SKM-1 treated with dmso at 0.1 percent for 144 hours (cell line): ENCODE measurements at regions not wholly inside any gene's neighbourhood (a gene's known extent, or its start where the extent isn't known, plus 50 kb on each side); places are given as distances from the start of the nearest gene placed in this dataset.

Source experiments
- DNase-seq: peaks from one replicate; lab custom pipeline; 2025; ENCODE audit not compliant: unreplicated experiment; lab: John Stamatoyannopoulos, UW

DNA sequence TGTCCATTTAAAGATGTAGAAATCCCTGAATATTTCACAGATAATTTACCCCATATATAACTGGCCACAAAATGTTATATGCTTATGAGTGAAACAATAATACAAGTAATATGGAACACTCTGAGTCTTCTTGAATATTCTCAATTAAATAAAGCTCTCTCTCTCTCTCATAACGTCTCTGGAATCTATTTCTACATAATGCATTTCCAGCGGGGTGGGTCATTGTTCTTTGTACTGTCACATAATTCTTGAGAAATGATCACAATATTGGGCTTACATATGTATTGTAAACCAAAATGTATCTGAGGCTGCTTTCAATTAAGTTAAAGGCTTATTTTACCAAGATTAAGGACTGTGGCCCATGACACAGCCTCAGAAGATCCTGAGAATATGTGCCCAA lies 596.3 kb downstream of the FAT4 start:
- no peak for DNase-seq

DNA sequence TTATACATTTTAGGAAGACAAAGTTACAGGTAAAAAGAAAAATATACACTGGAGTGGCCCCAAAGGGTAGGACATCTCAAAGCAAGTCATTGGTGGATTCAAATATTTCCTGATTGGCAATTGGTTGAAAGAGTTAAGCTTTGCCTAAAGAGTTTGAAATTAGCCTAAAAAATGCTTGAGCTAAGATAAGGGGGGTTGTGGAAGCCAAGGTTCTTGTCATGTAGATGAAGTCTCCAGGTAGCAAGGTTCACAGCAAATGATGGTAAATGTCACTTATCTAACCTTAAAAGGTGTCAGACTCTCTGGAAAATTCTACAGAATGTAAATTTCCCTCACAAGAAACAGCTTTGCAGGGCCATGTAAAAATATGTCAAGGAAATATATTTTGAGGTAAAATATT lies 596.7 kb downstream of the FAT4 start:
- no peak for DNase-seq

DNA sequence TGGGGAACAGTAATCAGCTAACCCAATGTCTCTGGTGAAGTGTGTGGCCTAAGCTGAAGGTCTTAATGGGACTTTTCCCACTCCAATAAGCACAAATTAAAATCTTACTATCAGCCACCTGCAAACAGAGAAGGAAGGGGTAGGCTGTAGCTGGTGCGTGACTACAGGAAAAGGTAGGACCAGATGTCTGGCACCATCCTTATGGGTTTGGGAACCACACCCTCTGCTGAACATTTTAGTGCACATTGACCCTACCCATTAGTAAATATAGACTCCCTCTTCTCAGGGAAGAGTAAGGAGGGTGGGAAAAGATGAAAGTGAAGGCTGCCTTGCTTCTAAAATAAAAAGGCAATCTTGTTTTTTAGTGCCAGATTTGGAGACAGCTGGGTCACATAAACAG lies 602.8 kb downstream of the FAT4 start:
- no peak for DNase-seq

DNA sequence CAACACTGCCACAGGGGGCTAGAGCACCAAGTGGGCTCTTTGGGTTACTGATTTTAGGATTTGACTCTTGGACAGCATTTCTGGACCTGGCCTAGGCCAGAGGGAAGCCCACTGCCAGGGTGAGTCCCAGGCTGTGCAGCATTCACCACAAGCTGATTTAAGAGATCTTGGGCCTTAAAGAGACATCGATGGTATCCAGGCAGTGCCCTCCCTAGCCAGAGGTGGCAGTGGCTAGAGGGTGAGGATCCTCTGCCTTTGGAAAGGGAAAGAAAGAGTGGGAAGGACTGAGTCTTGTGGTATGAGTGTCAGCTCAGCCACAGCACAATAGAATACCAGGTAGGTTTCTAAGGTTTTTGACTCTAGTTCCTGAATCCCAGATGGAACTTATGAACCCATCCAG lies 613.9 kb downstream of the FAT4 start:
- no peak for DNase-seq

DNA sequence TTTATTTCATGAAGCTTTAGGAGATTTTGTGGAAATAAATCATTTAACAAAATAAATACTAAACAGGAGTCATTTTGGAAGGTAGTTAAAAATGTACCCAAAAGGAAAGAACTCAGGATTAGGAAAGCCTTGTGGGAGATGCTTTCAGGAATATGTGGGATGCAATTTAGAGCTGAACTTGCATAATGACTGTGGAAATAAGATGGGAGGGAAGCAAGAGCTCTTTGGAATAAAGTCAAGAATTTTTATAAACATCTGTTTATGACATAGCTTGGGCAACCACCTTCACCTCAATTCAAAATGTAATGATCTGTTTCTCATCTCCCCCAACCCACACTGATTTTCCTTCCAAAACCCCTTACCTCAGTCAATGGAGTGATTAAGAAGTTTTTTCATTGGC lies 623.8 kb downstream of the FAT4 start:
- no peak for DNase-seq

DNA sequence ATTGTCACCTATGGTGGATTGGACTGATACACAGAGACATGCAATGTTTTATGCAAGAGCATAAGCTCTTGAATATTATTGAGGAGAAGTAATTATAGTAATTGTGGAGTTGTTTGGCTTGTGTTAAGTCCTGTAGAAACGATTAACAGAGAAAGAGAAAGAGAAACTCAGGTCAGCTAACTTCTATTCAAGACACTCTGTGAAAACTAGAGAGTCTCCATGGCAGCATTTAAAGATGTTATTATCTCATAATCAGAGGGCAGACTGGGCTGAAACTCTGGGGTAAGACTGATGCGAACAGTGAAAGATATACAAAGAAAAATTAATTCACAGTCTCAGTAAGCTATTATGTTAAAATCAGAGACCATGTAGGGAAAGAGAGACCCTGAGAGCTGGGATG lies 625.7 kb downstream of the FAT4 start:
- no peak for DNase-seq

DNA sequence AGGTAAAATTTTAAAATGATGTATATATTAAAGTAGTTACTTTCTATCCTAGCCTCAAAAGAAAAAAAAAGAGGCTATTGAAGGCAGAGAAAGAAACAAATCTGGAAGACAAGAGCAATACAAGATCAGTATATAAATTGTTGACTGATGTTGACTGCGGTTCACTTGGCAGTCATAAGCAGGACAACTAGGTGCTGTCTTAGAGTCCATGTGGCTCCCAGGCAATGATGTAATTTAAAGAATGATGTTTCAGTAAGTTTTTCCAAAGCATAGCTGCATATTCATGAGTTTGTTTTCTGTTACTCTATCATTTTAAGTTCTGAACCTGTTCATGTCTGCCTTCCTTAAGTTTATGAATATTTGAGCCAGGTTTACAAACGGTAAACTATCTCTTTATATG lies 630.2 kb downstream of the FAT4 start:
- no peak for DNase-seq

DNA sequence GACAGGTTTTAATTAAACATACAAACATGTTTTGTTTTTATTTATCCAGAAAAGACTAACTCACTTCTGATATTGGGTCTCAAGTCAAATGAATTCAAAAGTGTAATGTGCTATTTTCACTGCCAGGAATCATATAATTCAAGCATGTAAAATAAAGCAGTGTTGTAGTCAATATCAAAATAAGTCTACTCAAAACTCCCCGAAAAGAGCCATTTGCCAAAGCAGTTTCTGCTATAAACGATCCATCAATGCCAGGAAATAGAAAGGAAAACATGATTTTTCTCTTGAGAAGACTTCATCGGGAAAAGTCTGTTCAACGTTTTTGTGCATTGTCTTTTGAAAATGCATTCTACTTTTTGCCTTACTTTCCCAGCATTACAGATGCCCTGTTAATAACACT lies 633.3 kb downstream of the FAT4 start:
- no peak for DNase-seq

DNA sequence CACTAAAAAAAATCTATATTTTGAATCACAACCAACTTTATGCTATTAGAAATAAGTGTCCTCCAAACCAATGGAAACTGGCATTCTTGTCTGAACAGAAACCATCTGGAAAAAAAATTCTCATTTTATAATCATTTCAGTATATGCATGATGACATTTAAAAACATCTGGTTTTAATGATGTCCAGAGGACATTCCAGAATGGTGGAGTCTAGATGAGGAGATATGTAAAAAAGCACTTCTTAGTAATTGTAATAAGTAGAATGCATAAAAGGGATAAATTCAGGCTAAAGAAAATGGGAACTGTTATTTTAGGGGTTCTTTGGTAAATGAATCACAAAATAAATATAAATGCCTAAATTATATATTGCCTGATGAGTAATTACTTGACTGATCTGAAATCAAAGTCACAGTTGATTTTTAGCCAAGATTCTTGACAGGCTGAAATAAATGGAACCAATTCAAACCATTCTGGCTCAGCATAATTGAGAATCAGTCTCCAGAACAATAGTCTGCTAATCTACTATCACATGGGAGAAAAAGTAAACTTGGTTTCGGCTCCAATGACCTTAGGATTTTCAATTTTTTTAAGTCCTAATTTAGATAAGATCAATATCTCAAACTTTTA lies 636.6 kb downstream of the FAT4 start:
- no peak for DNase-seq

DNA sequence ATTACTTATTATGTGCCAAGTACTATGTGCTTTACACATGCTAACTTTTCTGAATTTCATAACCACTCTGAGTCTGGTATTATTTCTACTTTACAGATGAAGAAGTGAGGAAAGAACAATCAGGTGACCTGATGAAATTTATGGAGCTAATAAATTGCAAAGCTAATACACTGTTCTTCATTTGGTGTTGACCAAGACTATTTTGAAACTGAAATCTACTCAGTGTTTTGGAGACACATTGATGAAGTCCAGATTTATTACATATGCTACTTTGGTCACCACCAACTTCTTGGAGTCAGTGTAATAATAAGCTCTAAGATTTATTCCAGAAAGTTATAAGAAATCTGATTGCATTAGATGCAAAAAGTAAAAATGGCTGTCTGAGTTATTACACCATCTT lies 637.9 kb downstream of the FAT4 start:
- no peak for DNase-seq

DNA sequence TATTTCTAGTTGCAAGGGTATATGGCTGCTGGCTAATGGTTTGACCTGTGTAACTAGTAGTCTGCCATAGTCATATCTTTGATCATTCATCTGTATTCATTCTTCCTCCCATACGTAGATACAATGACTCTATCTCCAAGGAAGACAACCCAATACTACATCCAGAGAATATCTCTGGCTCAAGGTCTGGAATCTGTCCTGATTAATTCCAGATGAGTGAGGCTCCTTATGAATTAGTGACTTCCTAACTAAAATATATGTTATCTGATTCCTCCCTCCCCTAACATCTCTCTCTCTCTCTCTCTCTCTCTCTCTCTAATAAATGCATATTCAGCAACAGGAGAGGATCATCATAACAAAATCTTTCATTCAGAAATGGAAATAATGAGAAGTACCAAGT lies 641.5 kb downstream of the FAT4 start:
- DNase-seq = no peak

DNA sequence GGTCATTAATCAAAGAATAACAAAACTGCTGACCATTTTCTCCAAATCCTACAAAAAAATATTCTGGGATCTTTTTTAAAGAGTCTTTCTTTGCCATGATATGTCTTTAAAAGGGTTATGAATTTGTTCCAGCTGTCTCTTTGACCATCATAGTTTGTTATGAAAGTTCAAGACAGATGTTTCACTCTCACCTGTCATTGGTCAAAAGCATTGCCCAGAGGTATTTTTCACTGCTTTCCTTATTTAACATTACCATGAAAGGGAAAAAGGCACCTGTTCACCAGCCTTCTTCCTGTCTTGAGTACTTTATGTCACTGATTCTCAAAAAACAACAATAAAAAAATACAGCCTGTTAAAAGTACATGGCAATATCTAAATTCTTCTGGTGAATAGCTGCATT lies 643.8 kb downstream of the FAT4 start:
- no peak for DNase-seq

DNA sequence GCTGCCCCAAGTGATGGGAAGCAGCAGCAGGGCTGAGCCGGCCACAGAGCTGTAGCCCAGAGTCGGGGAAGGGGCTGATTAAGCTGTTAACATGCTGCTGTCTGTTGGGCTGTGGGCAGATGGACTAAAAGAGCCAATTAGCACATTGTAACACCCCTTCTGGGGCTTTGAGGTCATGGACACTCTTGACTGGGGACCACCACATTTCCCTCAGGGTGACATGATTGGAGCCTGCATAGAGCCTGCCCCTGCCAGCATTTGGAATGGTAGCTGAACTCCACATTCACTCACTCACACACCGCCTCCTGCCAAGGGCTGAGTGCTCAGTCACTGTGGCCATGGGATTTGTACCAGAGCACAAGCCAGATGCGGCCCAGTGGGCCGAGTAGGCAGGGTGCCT lies 646.9 kb downstream of the FAT4 start:
- DNase-seq = no peak

DNA sequence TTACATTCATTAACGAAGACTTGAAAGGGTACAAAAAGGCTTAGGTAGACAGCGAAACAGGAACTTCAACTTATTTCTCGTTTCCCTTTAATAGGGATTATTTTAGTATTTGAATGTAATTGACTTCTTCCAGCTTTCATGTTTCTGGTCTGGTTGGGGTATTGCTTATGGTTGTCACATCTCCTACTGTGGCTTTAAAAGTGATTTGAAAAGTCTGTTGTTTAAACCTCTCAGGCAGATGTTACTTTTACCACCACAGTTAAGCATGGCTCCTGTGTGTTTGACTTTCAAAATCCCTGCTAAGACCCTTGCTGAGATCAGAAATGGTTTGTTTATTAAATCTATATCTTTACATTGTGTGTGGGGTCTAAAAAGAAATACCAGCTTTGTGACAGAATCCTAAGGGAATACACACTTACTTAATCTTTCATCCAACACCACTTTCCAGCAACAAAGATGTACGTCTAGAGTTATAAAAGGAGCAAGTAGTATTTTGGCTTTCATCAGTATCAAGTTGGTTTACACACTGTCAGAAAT lies 661.2 kb downstream of the FAT4 start:
- DNase-seq = no peak

DNA sequence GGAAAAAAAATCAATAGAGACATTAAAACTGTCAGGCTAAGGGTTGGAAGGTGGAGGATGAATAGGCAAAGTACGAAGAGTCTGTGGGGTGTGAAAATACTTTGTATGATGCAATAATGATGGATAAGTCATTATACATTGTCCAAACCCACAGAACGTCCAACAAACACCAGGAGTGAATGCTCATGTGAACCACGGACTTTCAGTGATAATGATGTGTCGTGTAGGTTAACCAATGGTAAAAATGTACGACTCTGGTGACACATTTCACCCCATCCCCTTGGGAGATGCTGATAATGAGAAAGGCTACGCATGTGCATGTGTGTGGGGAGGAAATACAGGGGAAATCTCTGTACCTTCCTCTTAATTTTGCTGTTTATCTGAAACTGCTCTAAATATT lies 665.2 kb downstream of the FAT4 start:
- no peak for DNase-seq

DNA sequence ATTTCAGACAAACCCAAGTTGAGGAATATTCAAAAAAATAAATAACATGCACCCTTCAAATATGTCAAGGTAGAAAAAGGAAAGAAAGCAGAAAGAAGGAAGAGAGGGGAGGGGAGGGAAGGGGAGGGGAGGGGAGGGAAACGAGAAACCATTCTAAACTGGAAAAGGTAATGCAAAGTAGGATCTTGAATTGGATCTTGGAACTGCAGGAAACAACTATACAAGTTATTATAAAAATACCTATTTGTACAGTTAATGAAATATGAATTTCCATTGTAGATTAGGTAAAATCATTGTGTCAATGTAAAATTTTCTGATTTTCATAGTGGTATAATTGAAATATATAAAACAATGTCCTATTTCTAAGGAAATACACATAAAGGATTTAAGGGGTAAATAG lies 668.4 kb downstream of the FAT4 start:
- DNase-seq = no peak

DNA sequence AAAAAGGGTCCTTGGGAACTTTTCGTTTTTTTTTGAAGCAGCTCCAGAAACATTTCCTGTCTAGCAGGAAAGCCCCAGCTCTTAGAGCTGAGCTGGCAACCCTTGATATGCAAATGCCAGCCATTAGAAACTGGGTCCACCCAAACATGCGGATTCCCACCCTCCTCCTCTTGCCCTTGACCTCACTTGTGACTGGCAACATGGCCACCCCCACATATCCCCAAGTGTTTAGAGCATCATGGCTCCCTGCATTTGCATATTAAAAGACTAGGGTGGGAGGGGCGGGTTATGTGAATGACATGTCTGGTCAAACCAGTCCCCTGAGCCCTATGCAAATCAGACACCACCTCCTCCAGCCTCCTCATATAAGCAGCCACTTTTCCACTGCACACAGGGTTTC lies 671.1 kb downstream of the FAT4 start:
- DNase-seq = no peak

DNA sequence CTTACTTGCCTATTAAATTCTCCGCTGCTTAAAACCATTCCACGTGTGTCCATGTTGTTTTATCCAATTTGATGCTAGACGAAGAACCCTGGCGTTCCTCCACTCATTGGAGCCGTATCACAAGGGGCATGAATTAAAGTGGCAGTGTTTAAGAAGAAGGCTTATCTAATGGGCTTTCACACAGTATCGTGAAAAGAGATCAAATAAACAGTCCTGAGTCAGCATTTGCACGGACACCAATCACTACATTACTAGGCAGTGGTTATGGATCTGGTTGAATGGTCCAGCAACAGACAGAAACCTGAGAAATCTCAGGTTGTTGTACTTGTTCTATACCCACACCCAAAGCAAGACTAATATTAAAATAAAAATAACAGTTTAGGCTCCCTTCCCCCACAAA lies 671.6 kb downstream of the FAT4 start:
- DNase-seq = no peak

DNA sequence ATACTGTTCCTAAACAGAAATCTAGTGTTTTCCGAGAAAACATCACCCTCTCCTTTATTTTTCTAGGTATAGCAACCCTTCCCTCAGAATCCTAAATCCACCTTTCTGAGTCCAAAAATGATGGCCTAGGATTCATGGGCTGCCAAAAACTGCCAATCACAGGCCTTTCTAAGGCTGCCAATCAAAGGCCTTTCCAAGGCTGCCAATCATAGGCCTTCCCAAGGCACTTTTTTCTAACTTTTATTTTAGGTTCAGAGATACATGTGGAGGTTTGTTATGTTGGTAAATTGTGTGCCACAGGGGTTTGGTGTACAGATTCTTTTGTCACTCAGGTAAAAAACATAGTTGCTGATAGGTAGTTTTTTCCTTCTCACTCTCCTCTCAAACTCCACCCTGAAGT lies 673.7 kb downstream of the FAT4 start:
- DNase-seq = no peak

DNA sequence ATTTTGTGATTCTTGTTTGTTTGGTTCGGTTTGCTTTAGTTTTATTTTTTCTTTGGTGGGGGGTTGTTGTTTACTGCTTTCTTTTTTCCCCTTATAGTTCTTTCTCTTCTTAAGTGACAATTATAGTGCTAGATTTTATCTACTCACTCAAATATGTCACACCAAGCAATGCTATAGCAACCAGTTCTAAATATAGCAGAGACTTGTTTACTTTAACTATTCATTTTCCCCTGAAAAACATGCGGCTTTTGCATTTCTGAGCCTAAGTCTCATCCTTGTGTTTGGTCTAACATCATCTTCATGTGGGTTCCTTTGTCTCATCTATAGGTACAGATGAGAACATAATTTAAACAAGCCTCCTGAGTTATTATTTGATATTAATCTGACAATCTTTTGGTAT lies 676.6 kb downstream of the FAT4 start:
- DNase-seq = no peak

DNA sequence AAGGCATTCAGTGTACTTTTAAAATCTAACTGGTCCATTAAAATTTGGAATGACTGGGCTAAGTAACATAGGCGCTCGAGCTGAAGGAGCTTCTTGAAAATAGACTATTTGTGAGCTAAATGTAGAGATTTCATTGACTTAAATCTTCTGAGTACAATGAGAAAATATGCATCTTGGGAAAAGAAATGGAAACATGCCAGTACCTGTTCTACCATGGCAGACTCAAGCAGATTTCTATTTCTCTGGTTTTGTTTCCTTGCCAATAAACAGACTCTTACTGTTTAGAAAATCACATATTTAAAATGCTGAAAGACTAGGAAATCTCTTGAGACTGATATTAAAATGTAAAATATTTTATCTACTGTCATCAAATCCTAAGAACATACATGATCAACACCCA lies 678.1 kb downstream of the FAT4 start:
- DNase-seq = no peak

DNA sequence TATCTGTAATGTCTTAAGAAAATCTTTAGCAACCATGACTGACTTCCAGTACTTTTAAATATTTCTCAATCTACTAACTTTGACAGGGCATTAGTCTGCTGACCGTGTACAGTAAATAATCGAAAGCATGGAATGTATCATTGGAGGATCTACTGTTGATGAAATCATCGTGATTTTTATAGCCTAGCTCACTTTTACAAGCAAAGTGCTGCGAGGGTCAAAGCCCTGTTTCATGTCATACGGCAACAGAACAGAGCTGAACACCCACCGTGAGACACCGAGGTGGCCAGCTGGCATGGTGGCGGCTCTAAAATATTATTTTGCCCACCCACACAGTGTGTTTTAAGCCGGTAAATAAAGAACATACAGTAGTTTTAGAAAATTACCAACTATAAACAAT lies 679.3 kb downstream of the FAT4 start:
- no peak for DNase-seq

DNA sequence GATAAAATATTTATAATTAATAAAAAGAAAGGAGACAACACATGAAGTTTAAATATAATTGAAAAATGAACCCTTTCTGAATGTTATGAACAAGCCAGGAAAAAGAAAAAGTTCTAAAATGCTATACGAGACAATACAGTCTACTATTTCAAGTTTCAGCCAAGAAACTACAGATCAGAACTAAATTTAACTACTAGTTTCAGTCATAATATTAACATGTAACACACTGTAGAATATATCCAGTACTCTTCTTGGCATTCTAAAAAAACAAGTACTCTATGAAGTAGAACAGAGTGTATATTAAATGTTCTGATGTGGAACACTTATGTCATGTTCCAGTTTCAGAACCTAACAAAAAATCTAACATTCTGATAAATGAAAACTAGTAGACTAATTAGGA lies 679.7 kb downstream of the FAT4 start:
- DNase-seq = no peak

DNA sequence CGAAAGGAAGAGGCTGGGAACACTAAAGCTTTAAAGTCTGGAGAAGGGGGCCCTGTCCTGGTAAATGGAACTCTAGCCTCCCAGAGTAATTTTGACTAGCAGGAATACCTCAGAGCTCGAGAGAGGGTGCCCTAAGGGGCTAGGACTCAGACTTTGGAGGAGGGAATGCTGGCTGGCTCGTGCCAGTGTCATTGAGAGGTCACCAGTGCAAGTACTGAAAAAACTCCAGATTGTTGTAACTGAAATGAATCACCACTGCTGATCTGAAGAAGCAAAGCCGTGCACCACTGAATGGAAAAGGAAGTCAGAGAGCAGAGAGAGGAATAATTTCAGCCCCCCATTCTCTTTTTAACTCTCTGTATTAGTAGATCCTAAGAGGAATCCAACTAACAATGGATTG lies 690.2 kb downstream of the FAT4 start:
- no peak for DNase-seq
